Uterus (tissue), 2 donors: ENCODE measurements at regions not wholly inside any gene's neighbourhood (a gene's known extent, or its start where the extent isn't known, plus 50 kb on each side); places are given as distances from the start of the nearest gene placed in this dataset.

Source experiments
- CTCF ChIP-seq, 4 experiments: fragments of 200-600 bp in 2 of 4; fragments of 450-650 bp in 2 of 4; sonication (generic) in 2 of 4; IDR thresholded peaks; one replicate each; pipeline ENCODE4 v1.5.1; 2016 to 2019; ENCODE audit warnings: antibody characterized with exemption in 4 of 4, mild to moderate bottlenecking in 2 of 4, moderate library complexity in 1 of 4
- POLR2A ChIP-seq, 2 donors: fragments of 450-650 bp; IDR thresholded peaks; one replicate each; pipeline ENCODE4 v1.6.1; 2016; ENCODE audit warnings: antibody characterized with exemption in 2 of 2, mild to moderate bottlenecking in 1 of 2, moderate library complexity in 1 of 2

DNA sequence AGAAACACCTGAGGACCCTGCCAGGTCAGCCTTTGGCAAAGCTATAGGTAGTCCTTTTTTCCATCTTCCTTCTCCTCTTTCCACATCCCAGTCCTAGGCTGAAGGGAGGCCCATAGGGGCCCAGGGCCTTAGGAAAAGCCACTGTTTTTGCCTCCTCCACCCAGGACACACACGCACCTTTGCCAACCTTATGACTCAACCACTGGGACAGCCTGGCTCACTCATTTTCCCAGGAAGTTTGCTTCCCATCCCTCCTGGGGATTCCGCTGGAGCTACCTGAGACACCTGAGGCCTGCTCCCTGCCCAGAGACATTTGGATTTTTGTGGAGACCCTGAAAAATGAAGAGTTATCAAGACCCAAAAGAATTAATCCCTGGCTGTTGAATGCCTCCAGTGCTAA is 273.4 kb upstream of the SIX2 start:
- TF ChIP-seq CTCF (IDR thresholded peaks at IDR 0.05) (no peak), POLR2A (IDR thresholded peaks at IDR 0.05) (no peak)
